ENCODE measurements at regions not wholly inside any gene's neighbourhood (a gene's known extent, or its start where the extent isn't known, plus 50 kb on each side); places are given as distances from the start of the nearest gene placed in this dataset.

- DNase-seq (ENCODE audit: insufficient read length, low spot score) (no peak), FAIRE-seq (no peak)
- TF ChIP-seq, protein P1, sequence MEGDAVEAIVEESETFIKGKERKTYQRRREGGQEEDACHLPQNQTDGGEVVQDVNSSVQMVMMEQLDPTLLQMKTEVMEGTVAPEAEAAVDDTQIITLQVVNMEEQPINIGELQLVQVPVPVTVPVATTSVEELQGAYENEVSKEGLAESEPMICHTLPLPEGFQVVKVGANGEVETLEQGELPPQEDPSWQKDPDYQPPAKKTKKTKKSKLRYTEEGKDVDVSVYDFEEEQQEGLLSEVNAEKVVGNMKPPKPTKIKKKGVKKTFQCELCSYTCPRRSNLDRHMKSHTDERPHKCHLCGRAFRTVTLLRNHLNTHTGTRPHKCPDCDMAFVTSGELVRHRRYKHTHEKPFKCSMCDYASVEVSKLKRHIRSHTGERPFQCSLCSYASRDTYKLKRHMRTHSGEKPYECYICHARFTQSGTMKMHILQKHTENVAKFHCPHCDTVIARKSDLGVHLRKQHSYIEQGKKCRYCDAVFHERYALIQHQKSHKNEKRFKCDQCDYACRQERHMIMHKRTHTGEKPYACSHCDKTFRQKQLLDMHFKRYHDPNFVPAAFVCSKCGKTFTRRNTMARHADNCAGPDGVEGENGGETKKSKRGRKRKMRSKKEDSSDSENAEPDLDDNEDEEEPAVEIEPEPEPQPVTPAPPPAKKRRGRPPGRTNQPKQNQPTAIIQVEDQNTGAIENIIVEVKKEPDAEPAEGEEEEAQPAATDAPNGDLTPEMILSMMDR (IDR thresholded peaks at IDR 0.05; ENCODE audit: insufficient read depth, missing control alignments): no peak
Observed at GRCh38 chr10:124305131-124305530, 113.6 kb downstream of the OAT start.

DNA sequence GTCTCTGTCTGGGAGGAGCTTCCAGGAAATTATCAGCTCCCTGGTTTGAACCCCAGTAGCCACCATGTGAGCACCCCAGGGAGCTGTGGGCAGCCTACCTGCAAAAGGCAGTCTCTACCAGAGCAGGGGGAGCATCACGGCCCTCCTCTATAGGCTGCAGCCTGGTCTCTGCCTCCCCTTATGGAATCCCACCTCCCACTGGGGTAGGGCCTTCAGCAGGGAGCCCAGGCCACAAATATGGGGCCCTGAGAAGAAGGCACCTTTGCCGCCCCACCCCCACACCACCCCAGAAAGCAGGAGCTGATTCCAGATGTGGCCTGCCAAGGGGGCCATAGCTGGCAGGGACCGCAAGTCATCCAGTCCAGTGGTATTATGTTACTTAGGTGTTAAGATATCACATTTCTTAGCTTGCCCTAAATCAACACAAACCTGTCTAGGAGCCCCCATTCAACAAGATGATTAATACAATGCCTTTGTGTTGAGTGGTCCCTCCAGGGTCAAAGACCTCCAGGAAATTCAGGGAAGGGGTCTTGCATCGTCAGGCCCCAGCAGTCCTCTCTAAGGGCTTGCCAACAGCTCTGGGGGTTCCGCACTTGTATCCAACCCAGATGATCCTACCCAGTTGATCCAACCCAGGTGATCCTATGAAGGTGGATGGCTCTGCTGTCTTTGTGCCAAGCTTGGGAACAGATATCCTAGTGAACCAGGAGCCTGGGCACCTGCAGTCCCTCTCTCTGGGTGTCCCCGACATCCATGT is 114.9 kb downstream of the OAT start:
- DNase-seq (ENCODE audit: insufficient read length, low spot score) (no peak), FAIRE-seq (no peak)
- TF ChIP-seq, protein P1 (IDR thresholded peaks at IDR 0.05; ENCODE audit: insufficient read depth, missing control alignments): no peak

DNA sequence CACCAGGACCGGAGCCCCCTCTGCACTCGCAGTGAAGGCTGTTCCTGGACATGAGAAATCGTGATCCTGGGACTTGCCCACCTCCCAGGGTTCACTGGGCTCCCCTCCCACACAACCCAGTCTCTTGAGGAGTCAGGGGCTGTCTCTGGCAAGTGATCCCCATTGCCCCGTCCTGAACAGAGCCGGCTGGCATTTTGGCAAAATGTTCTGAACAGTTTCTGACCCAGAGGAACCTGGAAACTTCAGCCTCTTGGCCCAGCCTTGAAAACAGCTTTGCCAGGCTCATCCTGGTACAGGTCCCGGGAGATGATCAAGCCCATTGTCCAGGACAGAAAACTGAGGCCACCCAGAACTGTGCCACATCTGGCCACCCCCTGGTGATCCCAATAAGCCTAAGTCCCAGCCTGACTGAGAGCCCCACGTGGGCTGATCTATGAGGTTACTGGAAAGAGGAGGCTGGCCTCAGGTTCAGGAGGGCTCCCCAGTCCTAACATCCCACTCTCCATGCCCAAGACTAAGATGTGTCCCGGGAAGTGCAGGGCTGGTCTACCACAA is 115.7 kb downstream of the OAT start:
- TF ChIP-seq, protein P1 (IDR thresholded peaks at IDR 0.05; ENCODE audit: insufficient read depth, missing control alignments): no peak
- no peak for DNase-seq (ENCODE audit: insufficient read length, low spot score)
- no peak for FAIRE-seq

- DNase-seq (ENCODE audit: insufficient read length, low spot score) (no peak), FAIRE-seq (no peak)
- TF ChIP-seq, protein P1 (IDR thresholded peaks at IDR 0.05; ENCODE audit: insufficient read depth, missing control alignments): no peak
Observed at GRCh38 chr10:124301736-124302135, 117.0 kb downstream of the OAT start.

DNA sequence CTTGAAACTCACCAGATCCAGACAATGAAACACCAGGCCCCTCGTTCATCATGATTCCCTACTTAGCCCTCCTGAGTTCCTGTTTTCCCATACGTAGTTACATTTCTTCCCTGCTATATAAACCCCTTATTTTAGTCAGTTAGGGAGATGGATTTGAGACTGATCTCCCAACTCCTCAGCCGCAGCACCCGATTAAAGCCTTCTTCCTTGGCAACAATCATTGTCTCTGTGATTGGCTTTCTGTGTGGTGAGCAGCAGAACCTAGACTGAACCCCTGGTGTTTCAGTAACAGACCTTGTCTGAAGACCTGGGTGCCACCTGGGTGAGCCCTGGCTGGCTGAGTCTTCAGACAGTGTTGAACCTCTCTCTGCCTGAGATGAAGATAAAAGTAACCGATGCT is 118.0 kb downstream of the OAT start:
- FAIRE-seq: no peak
- TF ChIP-seq, protein P1 (IDR thresholded peaks at IDR 0.05; ENCODE audit: insufficient read depth, missing control alignments): no peak
- no peak for DNase-seq (ENCODE audit: insufficient read length, low spot score)

- FAIRE-seq: no peak
- DNase-seq (ENCODE audit: insufficient read length, low spot score): no peak
- TF ChIP-seq, protein P1 (IDR thresholded peaks at IDR 0.05; ENCODE audit: insufficient read depth, missing control alignments): no peak
Observed at GRCh38 chr10:124300224-124300623, 118.5 kb downstream of the OAT start.

GRCh38 chr10:124299696-124300095 is 119.0 kb downstream of the OAT start:
- DNase-seq (ENCODE audit: insufficient read length, low spot score) (no peak), FAIRE-seq (no peak)
- TF ChIP-seq, protein P1 (IDR thresholded peaks at IDR 0.05; ENCODE audit: insufficient read depth, missing control alignments): no peak

Measured in D721Med (cell line).